Esophagus muscularis mucosa (tissue), 4 donors: ENCODE measurements at regions not wholly inside any gene's neighbourhood (a gene's known extent, or its start where the extent isn't known, plus 50 kb on each side); places are given as distances from the start of the nearest gene placed in this dataset.

Experiments used
- EP300 ChIP-seq: sonication (generic); formaldehyde crosslinking; IDR thresholded peaks from one replicate; pipeline ENCODE4 v1.6.1; 2017; ENCODE audit warnings: antibody characterized with exemption
- POLR2A ChIP-seq: fragments of 450-650 bp; IDR thresholded peaks from one replicate; pipeline ENCODE4 v1.6.1; 2017; ENCODE audit warnings: antibody characterized with exemption, moderate library complexity, mild to moderate bottlenecking, low read depth
- POLR2AphosphoS5 ChIP-seq, 2 donors: sonication (generic); formaldehyde crosslinking; IDR thresholded peaks; one replicate each; pipeline ENCODE4 v1.6.1; 2017; ENCODE audit warnings: antibody characterized with exemption in 2 of 2
- TF ChIP-seq, protein P1 (sequence below), 3 experiments: fragments of 200-600 bp in 2 of 3; fragments of 450-650 bp in 1 of 3; sonication (generic) in 2 of 3; IDR thresholded peaks; one replicate each; pipeline ENCODE4 v1.5.1; 2017 to 2019; ENCODE audit warnings: antibody characterized with exemption in 3 of 3, mild to moderate bottlenecking in 2 of 3, moderate library complexity in 1 of 3

DNA sequence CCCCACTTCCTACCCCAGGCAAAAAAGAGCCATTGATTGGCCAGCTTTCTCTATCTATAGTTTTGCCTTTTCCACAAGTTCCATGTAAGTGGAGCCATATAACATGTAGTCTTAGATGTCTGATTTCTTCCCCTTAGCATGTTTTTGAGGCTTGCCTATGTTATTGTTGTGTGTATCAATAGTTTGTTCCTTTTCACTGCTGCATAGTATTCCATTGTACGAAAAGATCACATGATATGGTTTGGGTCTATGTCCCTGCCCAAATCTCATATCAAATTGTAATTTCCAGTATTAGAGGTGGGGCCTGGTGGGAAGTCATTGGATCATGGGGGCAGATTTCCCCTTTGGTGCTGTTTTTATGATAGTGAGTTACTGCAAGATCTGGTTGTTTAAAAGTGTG is 93.6 kb upstream of the RFLNA start:
- TF ChIP-seq, protein P1, sequence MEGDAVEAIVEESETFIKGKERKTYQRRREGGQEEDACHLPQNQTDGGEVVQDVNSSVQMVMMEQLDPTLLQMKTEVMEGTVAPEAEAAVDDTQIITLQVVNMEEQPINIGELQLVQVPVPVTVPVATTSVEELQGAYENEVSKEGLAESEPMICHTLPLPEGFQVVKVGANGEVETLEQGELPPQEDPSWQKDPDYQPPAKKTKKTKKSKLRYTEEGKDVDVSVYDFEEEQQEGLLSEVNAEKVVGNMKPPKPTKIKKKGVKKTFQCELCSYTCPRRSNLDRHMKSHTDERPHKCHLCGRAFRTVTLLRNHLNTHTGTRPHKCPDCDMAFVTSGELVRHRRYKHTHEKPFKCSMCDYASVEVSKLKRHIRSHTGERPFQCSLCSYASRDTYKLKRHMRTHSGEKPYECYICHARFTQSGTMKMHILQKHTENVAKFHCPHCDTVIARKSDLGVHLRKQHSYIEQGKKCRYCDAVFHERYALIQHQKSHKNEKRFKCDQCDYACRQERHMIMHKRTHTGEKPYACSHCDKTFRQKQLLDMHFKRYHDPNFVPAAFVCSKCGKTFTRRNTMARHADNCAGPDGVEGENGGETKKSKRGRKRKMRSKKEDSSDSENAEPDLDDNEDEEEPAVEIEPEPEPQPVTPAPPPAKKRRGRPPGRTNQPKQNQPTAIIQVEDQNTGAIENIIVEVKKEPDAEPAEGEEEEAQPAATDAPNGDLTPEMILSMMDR (IDR thresholded peaks at IDR 0.05), result no peak
- TF ChIP-seq POLR2A, result no peak
- TF ChIP-seq POLR2AphosphoS5 (IDR thresholded peaks at IDR 0.05), result no peak
- no peak for TF ChIP-seq EP300
